Panc1 (cell line): ENCODE measurements at regions not wholly inside any gene's neighbourhood (a gene's known extent, or its start where the extent isn't known, plus 50 kb on each side); places are given as distances from the start of the nearest gene placed in this dataset.

ENCODE experiments used
- ATAC-seq: fragments of 200-7000 bp; cut with Tn5 transposase; 2 replicates; pipeline ENCODE4 v1.9.1; 2020; ENCODE audit warnings: mild to moderate bottlenecking, moderate library complexity
- BruUV-seq: library from RNA; stranded (reverse); fragments of 400-500 nt; replicated peaks from 2 replicates; lab custom pipeline; 2021; lab: Mats Ljungman, UMichigan
- CTCF ChIA-PET: fragments of 300-600 bp; sonication (Branson Sonifier 250); formaldehyde crosslinking; loops from one replicate; lab custom pipeline; 2022; ENCODE audit warnings: antibody characterized with exemption; lab: Charles Lee
- POLR2A ChIA-PET: fragments of 300-600 bp; sonication (Branson Sonifier 250); formaldehyde crosslinking; loops from one replicate; lab custom pipeline; 2022; ENCODE audit warnings: antibody characterized with exemption; lab: Charles Lee
- DNase-seq: peaks from one replicate; pipeline ENCODE4 v3.0.0-alpha.2; 2010; ENCODE audit warnings: low read depth, low spot score
- H3K27ac ChIP-seq: 2 replicates; pipeline ENCODE4 v1.5.1; 2011; ENCODE audit warnings: mild to moderate bottlenecking, low read length, inconsistent platforms
- H3K27me3 ChIP-seq: fragments of 200-500 bp; sonication (Bioruptor generic); 2 replicates; pipeline ENCODE4 v1.6.0; 2014; ENCODE audit warnings: low read length, inconsistent platforms; ENCODE audit not compliant: control insufficient read depth, insufficient read depth
- H3K36me3 ChIP-seq: fragments of 200-500 bp; sonication (Bioruptor generic); 2 replicates; pipeline ENCODE4 v1.5.1; 2014; ENCODE audit warnings: inconsistent platforms, mild to moderate bottlenecking, low read length, moderate library complexity; ENCODE audit not compliant: control insufficient read depth, insufficient read depth
- H3K4me1 ChIP-seq: 2 replicates; pipeline ENCODE4 v1.5.1; 2011; ENCODE audit warnings: inconsistent platforms, mild to moderate bottlenecking, low read length, moderate library complexity; ENCODE audit not compliant: control insufficient read depth, insufficient read depth
- H3K4me3 ChIP-seq, 2 experiments: 2 replicates each; pipeline ENCODE4 v1.5.1; 2011 to 2012; ENCODE audit warnings: low read depth in 2 of 2, low read length in 2 of 2, mild to moderate bottlenecking in 2 of 2, inconsistent platforms in 1 of 2, moderate library complexity in 1 of 2
- H3K9me3 ChIP-seq: fragments of 200-500 bp; sonication (Bioruptor generic); 2 replicates; pipeline ENCODE4 v1.5.1; 2014; ENCODE audit warnings: low read depth, mild to moderate bottlenecking, inconsistent platforms, low read length, moderate library complexity; ENCODE audit not compliant: control insufficient read depth, insufficient read depth
- POLR2AphosphoS5 ChIP-seq: IDR thresholded peaks from 2 replicates; pipeline ENCODE4 v1.6.1; 2012; ENCODE audit warnings: mild to moderate bottlenecking, low read depth, low read length, moderate library complexity
- SIN3A ChIP-seq: IDR thresholded peaks from 2 replicates; pipeline ENCODE4 v1.6.1; 2012; ENCODE audit warnings: low read depth, mild to moderate bottlenecking, low read length, moderate library complexity, borderline replicate concordance; ENCODE audit not compliant: insufficient read depth
- TCF7L2 ChIP-seq: IDR thresholded peaks from 2 replicates; pipeline ENCODE4 v1.6.1; 2011; ENCODE audit warnings: mild to moderate bottlenecking, low read depth, low read length, inconsistent platforms
- in situ Hi-C: cut with HindIII; loops from 2 replicates; pipeline ENCODE4 v1.10.0; 2016; ENCODE audit warnings: low sequenced_read_pairs, low pct_unique_long_range_greater_than_20kb
- intact Hi-C: fragments of 100-400 bp; cut with micrococcal nuclease; formaldehyde crosslinking; loops from one replicate; pipeline ENCODE4 v1.10.0; 2022; ENCODE audit not compliant: unreplicated experiment
- TF ChIP-seq, protein P1 (sequence below), 2 experiments: IDR thresholded peaks; 2 replicates each; pipeline ENCODE4 v1.6.1; 2011 to 2012; ENCODE audit warnings: low read depth in 2 of 2, control low read depth in 1 of 2, low read length in 1 of 2, mild to moderate bottlenecking in 1 of 2, moderate library complexity in 1 of 2; ENCODE audit not compliant: insufficient read depth in 1 of 2
- TF ChIP-seq, protein P2 (sequence below): fragments of 450-650 bp; IDR thresholded peaks from 2 replicates; pipeline ENCODE4 v1.5.1; 2017; ENCODE audit warnings: mild to moderate bottlenecking

DNA sequence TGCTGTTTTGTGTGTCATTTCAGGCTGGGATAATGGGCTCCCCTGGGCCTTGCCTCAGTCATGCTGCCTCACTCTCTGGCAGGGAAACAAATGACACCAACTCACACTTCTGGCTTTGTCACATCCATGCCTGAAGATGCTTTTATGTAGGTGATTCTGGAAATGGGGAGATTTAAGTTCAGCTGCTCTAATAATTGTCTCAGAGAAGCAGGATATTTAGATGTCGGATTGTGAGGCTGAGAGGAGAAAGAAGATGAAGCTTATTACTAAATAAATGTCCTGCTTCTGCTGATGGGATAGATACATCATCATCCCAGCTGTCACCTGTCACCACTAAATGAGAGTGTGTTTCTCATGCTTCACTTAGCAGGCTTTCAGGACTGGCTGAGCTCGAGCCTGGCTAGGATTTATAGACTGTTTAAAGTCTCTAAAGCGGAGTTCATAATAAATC is 480.2 kb upstream of the SPTLC3 start:
- H3K27me3 ChIP-seq: no peaks in the 10 kb centered on the region
- no peaks in the 10 kb centered on the region for H3K4me1 ChIP-seq
- TF ChIP-seq POLR2AphosphoS5 (no peak), TCF7L2 (no peak), SIN3A (no peak)
- TF ChIP-seq, protein P1, sequence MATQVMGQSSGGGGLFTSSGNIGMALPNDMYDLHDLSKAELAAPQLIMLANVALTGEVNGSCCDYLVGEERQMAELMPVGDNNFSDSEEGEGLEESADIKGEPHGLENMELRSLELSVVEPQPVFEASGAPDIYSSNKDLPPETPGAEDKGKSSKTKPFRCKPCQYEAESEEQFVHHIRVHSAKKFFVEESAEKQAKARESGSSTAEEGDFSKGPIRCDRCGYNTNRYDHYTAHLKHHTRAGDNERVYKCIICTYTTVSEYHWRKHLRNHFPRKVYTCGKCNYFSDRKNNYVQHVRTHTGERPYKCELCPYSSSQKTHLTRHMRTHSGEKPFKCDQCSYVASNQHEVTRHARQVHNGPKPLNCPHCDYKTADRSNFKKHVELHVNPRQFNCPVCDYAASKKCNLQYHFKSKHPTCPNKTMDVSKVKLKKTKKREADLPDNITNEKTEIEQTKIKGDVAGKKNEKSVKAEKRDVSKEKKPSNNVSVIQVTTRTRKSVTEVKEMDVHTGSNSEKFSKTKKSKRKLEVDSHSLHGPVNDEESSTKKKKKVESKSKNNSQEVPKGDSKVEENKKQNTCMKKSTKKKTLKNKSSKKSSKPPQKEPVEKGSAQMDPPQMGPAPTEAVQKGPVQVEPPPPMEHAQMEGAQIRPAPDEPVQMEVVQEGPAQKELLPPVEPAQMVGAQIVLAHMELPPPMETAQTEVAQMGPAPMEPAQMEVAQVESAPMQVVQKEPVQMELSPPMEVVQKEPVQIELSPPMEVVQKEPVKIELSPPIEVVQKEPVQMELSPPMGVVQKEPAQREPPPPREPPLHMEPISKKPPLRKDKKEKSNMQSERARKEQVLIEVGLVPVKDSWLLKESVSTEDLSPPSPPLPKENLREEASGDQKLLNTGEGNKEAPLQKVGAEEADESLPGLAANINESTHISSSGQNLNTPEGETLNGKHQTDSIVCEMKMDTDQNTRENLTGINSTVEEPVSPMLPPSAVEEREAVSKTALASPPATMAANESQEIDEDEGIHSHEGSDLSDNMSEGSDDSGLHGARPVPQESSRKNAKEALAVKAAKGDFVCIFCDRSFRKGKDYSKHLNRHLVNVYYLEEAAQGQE (IDR thresholded peaks at IDR 0.05; ENCODE audit: insufficient read depth in 1 of 2, low read depth in 2 of 2, low read length in 1 of 2): no peak
- TF ChIP-seq, protein P2, sequence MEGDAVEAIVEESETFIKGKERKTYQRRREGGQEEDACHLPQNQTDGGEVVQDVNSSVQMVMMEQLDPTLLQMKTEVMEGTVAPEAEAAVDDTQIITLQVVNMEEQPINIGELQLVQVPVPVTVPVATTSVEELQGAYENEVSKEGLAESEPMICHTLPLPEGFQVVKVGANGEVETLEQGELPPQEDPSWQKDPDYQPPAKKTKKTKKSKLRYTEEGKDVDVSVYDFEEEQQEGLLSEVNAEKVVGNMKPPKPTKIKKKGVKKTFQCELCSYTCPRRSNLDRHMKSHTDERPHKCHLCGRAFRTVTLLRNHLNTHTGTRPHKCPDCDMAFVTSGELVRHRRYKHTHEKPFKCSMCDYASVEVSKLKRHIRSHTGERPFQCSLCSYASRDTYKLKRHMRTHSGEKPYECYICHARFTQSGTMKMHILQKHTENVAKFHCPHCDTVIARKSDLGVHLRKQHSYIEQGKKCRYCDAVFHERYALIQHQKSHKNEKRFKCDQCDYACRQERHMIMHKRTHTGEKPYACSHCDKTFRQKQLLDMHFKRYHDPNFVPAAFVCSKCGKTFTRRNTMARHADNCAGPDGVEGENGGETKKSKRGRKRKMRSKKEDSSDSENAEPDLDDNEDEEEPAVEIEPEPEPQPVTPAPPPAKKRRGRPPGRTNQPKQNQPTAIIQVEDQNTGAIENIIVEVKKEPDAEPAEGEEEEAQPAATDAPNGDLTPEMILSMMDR: no peak
- POLR2A ChIA-PET: no interaction called here
- H3K9me3 ChIP-seq: no peaks in the 10 kb centered on the region
- BruUV-seq: no TSS peak
- no peak overlapping the region for H3K4me3 ChIP-seq
- H3K27ac ChIP-seq: no peak overlapping the region
- H3K36me3 ChIP-seq: no peaks in the 10 kb centered on the region
- ATAC-seq (no peak), DNase-seq (no peak)
- in situ Hi-C loops: no loop called here
- intact Hi-C loops: no loop called here
- CTCF ChIA-PET: no interaction called here

DNA sequence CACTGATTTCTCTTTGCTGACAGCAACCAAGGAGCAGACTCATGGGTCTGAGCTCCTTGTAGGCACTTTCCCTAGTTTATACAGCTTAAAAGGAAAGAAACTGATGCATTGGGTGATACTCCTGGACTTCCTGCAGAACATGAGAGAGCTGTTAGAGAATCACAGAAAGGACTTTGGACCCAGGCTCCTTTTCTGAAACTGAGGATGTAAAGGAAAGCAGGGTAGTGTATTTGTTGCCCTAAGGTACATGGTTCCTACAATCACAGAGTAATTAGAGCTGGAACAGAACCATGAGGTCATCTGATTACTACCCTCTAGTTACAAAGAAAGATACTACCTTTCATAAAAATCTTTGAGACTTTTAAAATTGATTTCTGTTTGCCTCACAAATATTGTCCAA is 477.1 kb upstream of the SPTLC3 start:
- Histone ChIP-seq H3K36me3 (no peaks in the 10 kb centered on the region), H3K27ac (no peak overlapping the region), H3K27me3 (no peaks in the 10 kb centered on the region), H3K9me3 (no peaks in the 10 kb centered on the region), H3K4me1 (no peaks in the 10 kb centered on the region), H3K4me3 (no peak overlapping the region)
- ATAC-seq (no peak), DNase-seq (no peak)
- TF ChIP-seq, protein P2: no peak
- TF ChIP-seq POLR2AphosphoS5 (no peak), TCF7L2 (no peak), SIN3A (no peak)
- TF ChIP-seq, protein P1 (IDR thresholded peaks at IDR 0.05; ENCODE audit: insufficient read depth in 1 of 2, low read depth in 2 of 2, low read length in 1 of 2): no peak
- CTCF ChIA-PET: no interaction called here
- intact Hi-C loops: no loop called here
- in situ Hi-C loops: no loop called here
- no TSS peak for BruUV-seq
- POLR2A ChIA-PET: no interaction called here
